ENCODE measurements at regions not wholly inside any gene's neighbourhood (a gene's known extent, or its start where the extent isn't known, plus 50 kb on each side); places are given as distances from the start of the nearest gene placed in this dataset.

DNA sequence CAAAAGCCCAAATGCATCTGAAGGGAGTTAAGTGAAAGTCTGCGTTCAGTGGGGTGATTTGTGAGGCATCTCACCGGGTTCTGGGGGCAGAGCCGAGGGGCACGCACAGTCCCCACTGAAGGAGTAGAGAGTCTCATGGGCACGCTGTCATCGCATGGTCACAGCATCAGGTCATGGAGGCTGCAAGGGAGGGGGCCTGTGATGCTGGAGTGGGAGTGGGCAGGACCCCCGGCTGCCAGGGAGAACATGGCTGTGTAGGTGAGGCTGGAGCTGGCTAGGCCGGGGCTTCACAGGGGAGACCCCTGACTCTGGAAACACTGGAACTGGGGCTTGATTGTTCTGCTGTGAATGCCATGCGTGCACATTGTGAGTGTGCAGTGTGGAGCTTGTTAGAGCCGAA is 360.5 kb downstream of the IRX2 start:
- H3K4me3 ChIP-seq (ENCODE audit: low read length), result no peak overlapping the region
- no peak overlapping the region for H3K27ac ChIP-seq (ENCODE audit: low read length)
- H3K4me1 ChIP-seq (ENCODE audit: control insufficient read depth, low read depth, low read length), result no peaks in the 10 kb centered on the region
- no peaks in the 10 kb centered on the region for H3K9me3 ChIP-seq (ENCODE audit: control insufficient read depth, low read depth, low read length)
- no peaks in the 10 kb centered on the region for H3K36me3 ChIP-seq (ENCODE audit: control insufficient read depth, low read depth, low read length)
- H3K27me3 ChIP-seq (ENCODE audit: control insufficient read depth, insufficient read depth, low read length), result no peaks in the 10 kb centered on the region
- no peak overlapping the region for H3K9ac ChIP-seq (ENCODE audit: low read length)

DNA sequence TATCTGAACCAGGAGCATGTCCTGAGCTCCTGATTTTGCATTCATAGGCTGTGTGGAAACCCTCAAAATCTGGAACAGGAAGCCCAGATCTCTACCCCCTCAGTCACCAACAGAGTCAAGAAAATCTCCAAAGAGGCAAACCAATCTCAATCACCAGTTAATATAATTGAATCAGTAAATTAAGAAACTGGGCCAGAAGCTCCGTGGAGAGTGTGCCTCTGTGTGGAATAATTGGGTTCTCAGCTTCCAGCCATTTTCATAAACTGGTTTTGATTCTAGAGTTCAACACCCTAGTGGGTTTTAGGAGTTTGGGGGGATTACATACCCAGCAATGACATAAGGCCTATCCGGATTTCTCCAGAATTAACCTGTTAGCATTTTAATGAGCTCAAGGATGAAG is 362.9 kb downstream of the IRX2 start:
- Histone ChIP-seq H3K4me3 (ENCODE audit: low read length) (no peak overlapping the region), H3K27me3 (ENCODE audit: control insufficient read depth, insufficient read depth, low read length) (no peaks in the 10 kb centered on the region), H3K9me3 (ENCODE audit: control insufficient read depth, low read depth, low read length) (no peaks in the 10 kb centered on the region), H3K9ac (ENCODE audit: low read length) (no peak overlapping the region), H3K27ac (ENCODE audit: low read length) (no peak overlapping the region), H3K36me3 (ENCODE audit: control insufficient read depth, low read depth, low read length) (no peaks in the 10 kb centered on the region), H3K4me1 (ENCODE audit: control insufficient read depth, low read depth, low read length) (no peaks in the 10 kb centered on the region)

DNA sequence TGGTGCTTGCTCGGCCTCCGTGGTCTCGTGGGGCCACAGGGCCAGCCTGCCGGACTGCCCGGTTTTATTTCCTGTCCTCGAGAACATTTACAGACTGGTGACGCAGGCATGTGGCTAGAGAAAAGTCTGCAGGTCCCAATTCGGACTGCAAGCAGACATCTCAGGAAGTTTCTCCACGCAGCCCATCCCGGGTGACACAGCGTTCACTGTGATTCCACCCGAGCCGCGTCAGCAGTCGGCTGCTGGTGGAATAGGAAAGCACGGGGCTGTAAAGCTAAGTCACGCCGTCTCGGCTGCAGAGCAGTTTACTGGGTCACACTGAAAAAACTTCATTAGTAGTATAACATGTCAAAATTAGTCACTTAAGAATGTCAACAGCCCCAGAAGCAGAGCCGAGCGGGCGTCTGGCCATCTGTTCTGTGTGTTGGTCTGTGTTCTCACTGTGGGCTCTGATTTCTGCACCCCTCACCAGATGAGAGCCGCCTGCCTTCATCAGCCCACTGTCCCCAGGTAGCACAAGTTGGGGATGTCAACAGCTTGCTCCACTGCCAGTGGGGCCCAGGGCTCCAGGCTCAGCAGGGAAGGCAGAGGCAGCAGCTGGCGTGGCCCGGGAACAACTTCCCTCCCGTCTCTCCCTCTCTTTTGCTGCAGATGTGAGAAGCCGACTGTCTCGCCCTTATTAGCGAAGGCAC is 363.7 kb downstream of the IRX2 start:
- Histone ChIP-seq H3K9me3 (ENCODE audit: control insufficient read depth, low read depth, low read length) (no peaks in the 10 kb centered on the region), H3K9ac (ENCODE audit: low read length) (no peak overlapping the region), H3K27me3 (ENCODE audit: control insufficient read depth, insufficient read depth, low read length) (no peaks in the 10 kb centered on the region), H3K27ac (ENCODE audit: low read length) (no peak overlapping the region), H3K4me3 (ENCODE audit: low read length) (no peak overlapping the region), H3K4me1 (ENCODE audit: control insufficient read depth, low read depth, low read length) (no peaks in the 10 kb centered on the region), H3K36me3 (ENCODE audit: control insufficient read depth, low read depth, low read length) (no peaks in the 10 kb centered on the region)

DNA sequence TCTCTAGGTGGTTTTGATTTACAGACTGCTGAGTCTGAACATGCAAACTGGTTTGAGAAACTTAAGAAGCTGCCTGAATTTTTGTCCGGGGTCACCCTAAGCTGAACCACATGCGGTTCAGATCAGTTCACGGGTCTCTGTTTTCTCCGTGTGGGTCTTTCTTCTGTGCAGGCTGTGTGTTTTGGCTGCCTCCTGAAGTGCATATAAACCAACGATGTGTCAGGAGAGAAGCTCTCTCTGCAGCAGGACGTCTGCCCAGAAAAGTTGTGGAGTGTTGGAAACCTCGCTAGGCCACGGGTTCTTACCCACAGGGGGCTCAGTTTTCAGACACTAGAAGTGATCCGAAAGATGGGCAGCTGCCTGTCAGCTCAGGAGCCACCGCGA is 364.2 kb downstream of the IRX2 start:
- Histone ChIP-seq H3K9me3 (ENCODE audit: control insufficient read depth, low read depth, low read length) (no peaks in the 10 kb centered on the region), H3K27ac (ENCODE audit: low read length) (no peak overlapping the region), H3K36me3 (ENCODE audit: control insufficient read depth, low read depth, low read length) (no peaks in the 10 kb centered on the region), H3K4me1 (ENCODE audit: control insufficient read depth, low read depth, low read length) (no peaks in the 10 kb centered on the region), H3K27me3 (ENCODE audit: control insufficient read depth, insufficient read depth, low read length) (no peaks in the 10 kb centered on the region), H3K9ac (ENCODE audit: low read length) (no peak overlapping the region), H3K4me3 (ENCODE audit: low read length) (no peak overlapping the region)

DNA sequence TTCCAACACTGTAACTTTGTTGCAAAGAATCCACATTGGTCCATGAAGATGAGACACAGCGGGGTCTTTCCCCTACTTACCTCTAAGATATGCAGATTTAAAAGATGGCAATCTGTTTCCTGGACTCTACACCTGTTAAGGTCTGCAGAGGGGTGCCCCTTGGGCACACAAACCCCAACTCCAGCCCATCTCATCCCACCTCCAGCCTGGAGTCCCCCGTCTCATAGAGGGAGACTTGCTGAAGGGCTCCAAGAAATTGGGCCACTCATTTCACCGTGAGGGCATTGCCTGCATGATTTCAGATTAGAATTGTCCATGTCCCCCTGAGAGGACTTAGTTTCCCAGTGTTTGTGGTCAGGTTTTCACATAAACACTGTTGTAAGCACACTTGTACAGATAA is 365.7 kb downstream of the IRX2 start:
- Histone ChIP-seq H3K9me3 (ENCODE audit: control insufficient read depth, low read depth, low read length) (no peaks in the 10 kb centered on the region), H3K4me1 (ENCODE audit: control insufficient read depth, low read depth, low read length) (no peaks in the 10 kb centered on the region), H3K9ac (ENCODE audit: low read length) (no peak overlapping the region), H3K27ac (ENCODE audit: low read length) (no peak overlapping the region), H3K27me3 (ENCODE audit: control insufficient read depth, insufficient read depth, low read length) (no peaks in the 10 kb centered on the region), H3K4me3 (ENCODE audit: low read length) (no peak overlapping the region), H3K36me3 (ENCODE audit: control insufficient read depth, low read depth, low read length) (no peaks in the 10 kb centered on the region)

DNA sequence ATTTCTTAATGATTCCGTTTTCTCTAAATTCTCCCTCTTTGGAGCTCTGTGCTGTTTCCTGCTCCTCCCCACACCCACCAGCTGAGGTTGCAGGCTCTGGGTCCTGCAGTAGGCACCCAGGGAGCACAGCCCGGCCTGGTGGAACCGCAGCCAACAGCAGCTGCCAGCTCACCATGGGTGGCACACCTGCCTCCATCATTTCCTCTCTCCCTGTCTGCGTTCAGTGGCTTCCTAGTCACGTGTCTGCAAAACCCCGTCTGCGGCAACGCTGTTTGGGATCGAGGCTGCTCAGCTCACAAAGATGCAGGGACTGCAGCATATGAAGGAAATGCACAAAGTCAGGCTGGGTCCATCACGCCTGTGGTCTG is 367.8 kb downstream of the IRX2 start:
- Histone ChIP-seq H3K27me3 (ENCODE audit: control insufficient read depth, insufficient read depth, low read length) (no peaks in the 10 kb centered on the region), H3K27ac (ENCODE audit: low read length) (no peak overlapping the region), H3K36me3 (ENCODE audit: control insufficient read depth, low read depth, low read length) (no peaks in the 10 kb centered on the region), H3K4me1 (ENCODE audit: control insufficient read depth, low read depth, low read length) (no peaks in the 10 kb centered on the region), H3K4me3 (ENCODE audit: low read length) (no peak overlapping the region), H3K9me3 (ENCODE audit: control insufficient read depth, low read depth, low read length) (no peaks in the 10 kb centered on the region), H3K9ac (ENCODE audit: low read length) (no peak overlapping the region)

DNA sequence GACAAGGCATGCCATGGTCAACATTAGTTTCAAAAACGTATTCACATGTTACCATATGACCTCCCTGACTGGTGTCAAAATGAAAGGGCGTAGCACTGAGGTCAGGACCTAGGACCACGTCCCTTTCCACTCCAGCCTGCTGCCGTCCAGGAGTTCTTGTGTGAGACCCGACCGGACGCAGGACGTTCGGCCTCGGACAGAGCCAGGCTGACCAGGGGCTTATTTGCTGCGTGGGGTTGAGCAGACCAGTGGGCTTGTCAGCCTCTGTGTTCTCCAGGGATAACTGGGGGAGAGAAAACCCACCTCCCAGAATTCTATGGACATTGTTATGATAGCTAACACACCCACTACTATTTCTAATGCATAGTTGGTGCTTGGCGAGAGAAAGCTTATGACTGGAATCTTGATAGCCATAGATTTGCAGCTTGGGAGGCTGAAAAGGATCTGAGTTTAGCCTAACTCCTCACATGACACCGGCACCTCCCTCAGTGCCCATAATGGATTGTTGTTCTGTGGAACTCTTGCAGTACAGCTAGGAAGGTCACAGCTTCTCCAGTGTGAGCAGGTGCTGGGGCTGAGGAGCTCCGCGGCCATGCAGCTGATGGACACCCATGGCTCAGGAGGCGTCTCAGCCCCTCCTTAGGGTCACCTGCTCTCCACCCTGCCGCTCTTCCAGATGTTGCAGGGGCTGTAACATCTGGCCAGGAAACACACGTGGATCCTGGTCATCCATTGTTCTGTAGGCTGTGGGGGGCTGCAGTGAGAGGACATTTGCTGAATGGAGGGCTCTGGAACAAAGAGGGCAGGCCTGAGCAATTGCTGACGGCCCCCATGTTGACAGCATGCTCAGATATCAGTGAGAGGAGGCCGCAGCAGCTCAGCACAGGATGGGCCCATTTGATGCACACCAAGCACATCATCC is 368.4 kb downstream of the IRX2 start:
- Histone ChIP-seq H3K36me3 (ENCODE audit: control insufficient read depth, low read depth, low read length) (no peaks in the 10 kb centered on the region), H3K4me3 (ENCODE audit: low read length) (no peak overlapping the region), H3K27me3 (ENCODE audit: control insufficient read depth, insufficient read depth, low read length) (no peaks in the 10 kb centered on the region), H3K27ac (ENCODE audit: low read length) (no peak overlapping the region), H3K9ac (ENCODE audit: low read length) (no peak overlapping the region), H3K9me3 (ENCODE audit: control insufficient read depth, low read depth, low read length) (no peaks in the 10 kb centered on the region), H3K4me1 (ENCODE audit: control insufficient read depth, low read depth, low read length) (no peaks in the 10 kb centered on the region)

DNA sequence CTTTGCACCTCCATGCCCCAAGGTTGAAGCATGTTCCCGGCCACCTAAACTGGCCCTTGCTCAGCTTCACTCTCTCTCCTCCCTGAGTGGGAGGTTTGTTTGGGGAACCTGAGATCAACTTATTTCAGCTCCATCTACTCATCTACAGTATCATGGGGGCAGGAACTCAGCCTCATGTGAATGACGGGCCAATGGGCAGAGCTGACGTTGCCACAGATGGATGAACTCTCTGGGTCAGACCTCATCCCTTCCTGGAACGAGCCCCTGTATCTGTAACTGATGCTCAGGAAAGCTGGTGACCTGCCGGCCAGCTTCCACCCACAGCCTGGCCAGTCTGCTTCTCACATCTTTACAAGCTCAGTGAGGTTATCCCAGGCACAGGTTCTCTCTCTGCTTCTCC is 369.6 kb downstream of the IRX2 start:
- Histone ChIP-seq H3K4me3 (ENCODE audit: low read length) (no peak overlapping the region), H3K9me3 (ENCODE audit: control insufficient read depth, low read depth, low read length) (no peaks in the 10 kb centered on the region), H3K36me3 (ENCODE audit: control insufficient read depth, low read depth, low read length) (no peaks in the 10 kb centered on the region), H3K4me1 (ENCODE audit: control insufficient read depth, low read depth, low read length) (no peaks in the 10 kb centered on the region), H3K9ac (ENCODE audit: low read length) (no peak overlapping the region), H3K27me3 (ENCODE audit: control insufficient read depth, insufficient read depth, low read length) (no peaks in the 10 kb centered on the region), H3K27ac (ENCODE audit: low read length) (no peak overlapping the region)

DNA sequence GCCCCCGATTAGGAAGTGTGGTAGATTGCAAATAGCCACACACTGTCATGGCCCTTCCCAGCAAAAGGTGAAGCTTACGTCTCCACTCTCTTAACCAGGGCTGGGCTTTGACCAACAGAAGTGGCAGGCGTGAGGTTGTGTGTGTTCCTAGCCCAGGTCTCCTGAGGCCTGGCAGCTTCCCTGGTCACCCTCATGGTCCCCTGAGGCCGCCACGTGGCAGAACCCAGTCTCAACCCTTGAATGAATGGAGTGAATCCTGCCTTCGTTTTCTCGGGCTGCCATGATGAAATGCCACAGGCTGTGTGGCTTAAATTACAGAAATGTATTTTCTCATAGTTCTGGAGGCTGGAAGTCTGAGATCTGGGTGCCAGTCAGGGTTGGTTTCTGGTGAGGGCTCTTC is 370.4 kb downstream of the IRX2 start:
- no peak overlapping the region for H3K4me3 ChIP-seq (ENCODE audit: low read length)
- H3K27me3 ChIP-seq (ENCODE audit: control insufficient read depth, insufficient read depth, low read length), result no peaks in the 10 kb centered on the region
- no peak overlapping the region for H3K27ac ChIP-seq (ENCODE audit: low read length)
- no peaks in the 10 kb centered on the region for H3K4me1 ChIP-seq (ENCODE audit: control insufficient read depth, low read depth, low read length)
- no peaks in the 10 kb centered on the region for H3K36me3 ChIP-seq (ENCODE audit: control insufficient read depth, low read depth, low read length)
- no peak overlapping the region for H3K9ac ChIP-seq (ENCODE audit: low read length)
- H3K9me3 ChIP-seq (ENCODE audit: control insufficient read depth, low read depth, low read length), result no peaks in the 10 kb centered on the region

DNA sequence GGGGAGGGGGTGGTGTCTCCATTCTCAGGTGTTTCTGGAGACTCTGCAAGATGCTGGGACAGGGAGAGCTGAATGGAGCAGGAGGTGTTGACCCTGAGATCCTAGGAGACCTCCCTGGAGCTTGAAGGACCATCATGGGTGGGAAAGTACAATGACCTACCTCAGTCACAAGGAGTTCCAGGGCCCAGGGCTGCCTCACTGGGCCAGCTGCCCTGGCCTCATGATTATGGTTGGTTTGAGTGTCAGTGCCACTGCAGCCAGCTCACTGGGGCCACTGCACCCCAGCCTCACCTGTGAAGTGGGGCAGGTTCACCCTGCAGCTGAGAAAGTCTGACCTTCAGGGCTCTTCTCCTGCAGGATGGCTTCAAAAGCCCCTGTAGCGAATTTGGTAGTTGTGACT is 372.5 kb downstream of the IRX2 start:
- no peaks in the 10 kb centered on the region for H3K9me3 ChIP-seq (ENCODE audit: control insufficient read depth, low read depth, low read length)
- H3K4me3 ChIP-seq (ENCODE audit: low read length), result no peak overlapping the region
- no peaks in the 10 kb centered on the region for H3K27me3 ChIP-seq (ENCODE audit: control insufficient read depth, insufficient read depth, low read length)
- no peaks in the 10 kb centered on the region for H3K4me1 ChIP-seq (ENCODE audit: control insufficient read depth, low read depth, low read length)
- H3K9ac ChIP-seq (ENCODE audit: low read length), result no peak overlapping the region
- H3K27ac ChIP-seq (ENCODE audit: low read length), result no peak overlapping the region
- no peaks in the 10 kb centered on the region for H3K36me3 ChIP-seq (ENCODE audit: control insufficient read depth, low read depth, low read length)

DNA sequence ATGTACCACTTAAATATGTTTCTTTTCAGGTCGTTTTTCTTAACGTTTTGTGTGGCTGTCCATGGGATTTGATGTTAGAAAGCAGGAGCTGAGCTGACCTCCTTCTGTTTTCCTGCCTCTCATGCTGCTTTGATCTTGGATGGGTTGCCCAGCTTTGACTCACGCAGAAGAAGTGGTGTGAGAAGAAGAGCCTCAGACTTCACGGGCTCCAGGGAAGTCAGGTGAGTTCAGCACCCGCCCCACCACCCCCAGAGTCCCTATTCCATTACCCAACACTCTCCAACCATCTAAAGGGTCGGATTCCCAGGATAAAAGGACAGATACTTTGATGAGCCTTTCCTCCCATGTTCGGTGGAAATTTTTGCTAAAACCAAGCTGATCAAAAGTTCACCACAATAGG is 373.4 kb downstream of the IRX2 start:
- no peak overlapping the region for H3K27ac ChIP-seq (ENCODE audit: low read length)
- no peak overlapping the region for H3K9ac ChIP-seq (ENCODE audit: low read length)
- no peak overlapping the region for H3K4me3 ChIP-seq (ENCODE audit: low read length)
- H3K4me1 ChIP-seq (ENCODE audit: control insufficient read depth, low read depth, low read length), result no peaks in the 10 kb centered on the region
- no peaks in the 10 kb centered on the region for H3K9me3 ChIP-seq (ENCODE audit: control insufficient read depth, low read depth, low read length)
- H3K27me3 ChIP-seq (ENCODE audit: control insufficient read depth, insufficient read depth, low read length), result no peaks in the 10 kb centered on the region
- no peaks in the 10 kb centered on the region for H3K36me3 ChIP-seq (ENCODE audit: control insufficient read depth, low read depth, low read length)

DNA sequence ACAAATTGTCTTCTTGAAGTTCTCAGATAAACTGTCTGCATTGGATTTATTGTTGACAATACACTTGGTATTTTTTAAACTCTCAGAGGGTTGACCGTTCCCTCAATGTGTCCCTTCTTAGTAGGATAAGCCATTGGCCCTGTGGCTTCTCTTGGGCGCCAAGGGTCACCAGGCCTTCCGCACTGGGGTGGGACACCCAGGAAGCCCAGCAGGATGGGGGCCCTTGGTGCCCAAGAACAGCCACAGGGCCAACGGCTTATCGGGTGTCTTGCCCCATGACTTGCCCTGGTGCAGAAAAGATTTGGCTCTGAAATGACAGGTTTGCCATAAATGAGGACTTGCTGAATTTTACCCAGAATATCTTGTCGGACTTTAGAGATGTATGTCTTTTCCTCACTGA is 375.0 kb downstream of the IRX2 start:
- no peaks in the 10 kb centered on the region for H3K4me1 ChIP-seq (ENCODE audit: control insufficient read depth, low read depth, low read length)
- H3K9ac ChIP-seq (ENCODE audit: low read length), result no peak overlapping the region
- no peak overlapping the region for H3K4me3 ChIP-seq (ENCODE audit: low read length)
- no peaks in the 10 kb centered on the region for H3K36me3 ChIP-seq (ENCODE audit: control insufficient read depth, low read depth, low read length)
- H3K27me3 ChIP-seq (ENCODE audit: control insufficient read depth, insufficient read depth, low read length), result no peaks in the 10 kb centered on the region
- H3K9me3 ChIP-seq (ENCODE audit: control insufficient read depth, low read depth, low read length), result no peaks in the 10 kb centered on the region
- H3K27ac ChIP-seq (ENCODE audit: low read length), result no peak overlapping the region
